Lower lobe of right lung (tissue), 2 donors: ENCODE measurements at regions not wholly inside any gene's neighbourhood (a gene's known extent, or its start where the extent isn't known, plus 50 kb on each side); places are given as distances from the start of the nearest gene placed in this dataset.

ENCODE experiments used
- ATAC-seq, 2 donors: fragments of 200-7000 bp; cut with Tn5 transposase; one replicate each; pipeline ENCODE4 v1.9.1; 2020 to 2022; ENCODE audit warnings: mild to moderate bottlenecking in 2 of 2, moderate library complexity in 2 of 2
- DNase-seq: peaks from one replicate; pipeline ENCODE4 v3.0.0-alpha.2; 2020
- H3K27ac ChIP-seq: fragments of 200-600 bp; one replicate; pipeline ENCODE4 v1.8.0; 2022
- H3K27me3 ChIP-seq: fragments of 200-600 bp; one replicate; pipeline ENCODE4 v1.8.0; 2022; ENCODE audit warnings: low read depth
- H3K36me3 ChIP-seq: fragments of 200-600 bp; one replicate; pipeline ENCODE4 v1.8.0; 2022; ENCODE audit warnings: mild to moderate bottlenecking
- H3K4me1 ChIP-seq: fragments of 200-600 bp; one replicate; pipeline ENCODE4 v1.8.0; 2022
- H3K4me3 ChIP-seq: fragments of 200-600 bp; one replicate; pipeline ENCODE4 v1.8.0; 2022; ENCODE audit warnings: mild to moderate bottlenecking
- H3K9me3 ChIP-seq: fragments of 200-600 bp; one replicate; pipeline ENCODE4 v1.8.0; 2022
- CTCF ChIP-seq: fragments of 200-600 bp; IDR thresholded peaks from one replicate; pipeline ENCODE4 v1.8.0; 2022; ENCODE audit warnings: antibody characterized with exemption, mild to moderate bottlenecking
- intact Hi-C: fragments of 100-400 bp; cut with DNase I; formaldehyde crosslinking; loops from one replicate; pipeline ENCODE4 v1.11.0; 2022
- donor health status: DM: no; HTN: yes; CAD: no; lungs with severe emphysema.

- Histone ChIP-seq H3K27me3 (no peaks in the 10 kb centered on the region), H3K4me1 (no peaks in the 10 kb centered on the region), H3K4me3 (no peak overlapping the region), H3K9me3 (no peaks in the 10 kb centered on the region), H3K36me3 (no peaks in the 10 kb centered on the region), H3K27ac (no peak overlapping the region)
- intact Hi-C loops = no loop called here
- ATAC-seq (no peak), DNase-seq (no peak)
- TF ChIP-seq CTCF = no peak
Measured at GRCh38 chr7:96380111-96380512, 58.2 kb upstream of the SLC25A13 start.

- H3K27ac ChIP-seq = no peak overlapping the region
- H3K4me3 ChIP-seq = no peak overlapping the region
- no peaks in the 10 kb centered on the region for H3K4me1 ChIP-seq
- H3K27me3 ChIP-seq = no peaks in the 10 kb centered on the region
- H3K36me3 ChIP-seq = no peaks in the 10 kb centered on the region
- no peaks in the 10 kb centered on the region for H3K9me3 ChIP-seq
- TF ChIP-seq CTCF = no peak
- ATAC-seq = no peak
- DNase-seq = no peak
- intact Hi-C loops = no loop called here
Measured at GRCh38 chr7:96377399-96377798, 55.5 kb upstream of the SLC25A13 start.
